NCI-H2196 treated with DMSO at 0.1 percent for 48 hours (cell line): ENCODE measurements at regions not wholly inside any gene's neighbourhood (a gene's known extent, or its start where the extent isn't known, plus 50 kb on each side); places are given as distances from the start of the nearest gene placed in this dataset.
A peak's percentile ranks its signal among the peaks of the same experiment; 100 is the strongest.

Experiments used
- DNase-seq: peaks from one replicate; lab custom pipeline; 2025; ENCODE audit not compliant: unreplicated experiment; lab: John Stamatoyannopoulos, UW

DNA sequence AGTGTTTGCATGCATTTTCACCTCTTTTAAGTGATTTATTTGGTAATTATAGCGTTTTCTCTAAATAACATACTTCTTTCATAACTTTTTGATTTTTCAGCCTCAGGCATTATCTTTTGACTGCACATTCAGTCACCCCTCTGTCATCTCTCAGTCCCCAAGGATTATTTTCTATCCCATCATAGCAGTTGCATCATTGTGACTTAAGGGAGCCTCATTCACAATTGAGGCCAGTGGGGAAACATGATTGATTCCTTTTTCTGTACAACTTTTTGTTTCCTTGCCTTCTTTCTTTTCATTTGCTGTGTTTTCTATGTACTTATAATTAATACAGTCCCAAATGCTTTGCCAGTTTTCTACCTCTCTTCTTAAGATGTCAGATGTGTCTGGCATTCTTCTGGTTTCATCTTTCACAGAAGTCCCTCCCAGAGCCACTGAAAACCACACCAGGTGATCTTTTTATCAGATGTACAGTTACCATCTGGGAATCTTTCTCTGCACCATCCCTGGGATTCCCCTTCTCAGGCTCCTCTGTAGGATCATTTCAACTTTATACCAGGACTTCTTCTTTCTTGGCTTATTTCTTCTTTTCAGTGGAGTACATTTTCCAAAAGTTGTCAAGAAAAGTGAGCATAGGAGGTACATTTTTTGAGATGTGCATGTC is 151.4 kb downstream of the RAP2B start:
- no peak for DNase-seq

DNA sequence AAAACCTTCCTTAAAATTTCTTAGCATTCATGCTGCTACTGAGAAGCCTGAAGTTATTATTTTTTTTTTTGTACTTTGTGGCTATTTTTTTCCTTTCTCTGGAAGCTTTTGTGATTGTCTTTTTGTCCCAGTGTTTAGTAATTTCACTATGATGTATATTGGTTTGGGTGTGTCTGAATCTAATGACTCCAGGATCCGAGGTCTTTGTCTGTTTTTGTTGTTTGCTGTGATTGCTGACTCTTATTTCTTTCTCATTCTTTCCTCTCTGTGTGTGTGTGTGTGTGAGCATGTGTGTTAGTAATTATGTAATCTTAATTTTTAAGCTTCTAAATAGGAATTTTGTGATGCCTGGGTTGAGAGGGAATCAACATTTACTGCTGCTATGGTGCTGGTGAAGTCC is 152.0 kb downstream of the RAP2B start:
- no peak for DNase-seq

DNA sequence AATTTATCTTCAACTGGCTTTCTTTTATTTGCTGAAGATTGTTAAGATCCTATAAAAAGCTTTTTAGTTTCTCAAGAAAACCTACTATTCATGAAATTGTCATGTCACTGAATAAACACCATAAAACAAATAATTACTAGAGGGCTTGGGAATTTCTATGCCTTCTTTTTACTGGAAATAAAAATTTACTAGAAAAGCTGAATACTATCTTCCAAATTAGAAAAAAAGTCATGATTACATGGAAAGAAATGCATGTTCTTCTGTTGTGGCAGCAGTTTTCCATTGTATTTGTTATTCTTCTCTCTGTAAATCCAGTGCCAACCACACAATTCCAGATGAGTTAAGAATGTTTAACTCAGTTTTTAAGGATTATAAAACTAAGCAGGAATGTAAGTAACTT is 153.8 kb downstream of the RAP2B start:
- DNase-seq, result no peak

DNA sequence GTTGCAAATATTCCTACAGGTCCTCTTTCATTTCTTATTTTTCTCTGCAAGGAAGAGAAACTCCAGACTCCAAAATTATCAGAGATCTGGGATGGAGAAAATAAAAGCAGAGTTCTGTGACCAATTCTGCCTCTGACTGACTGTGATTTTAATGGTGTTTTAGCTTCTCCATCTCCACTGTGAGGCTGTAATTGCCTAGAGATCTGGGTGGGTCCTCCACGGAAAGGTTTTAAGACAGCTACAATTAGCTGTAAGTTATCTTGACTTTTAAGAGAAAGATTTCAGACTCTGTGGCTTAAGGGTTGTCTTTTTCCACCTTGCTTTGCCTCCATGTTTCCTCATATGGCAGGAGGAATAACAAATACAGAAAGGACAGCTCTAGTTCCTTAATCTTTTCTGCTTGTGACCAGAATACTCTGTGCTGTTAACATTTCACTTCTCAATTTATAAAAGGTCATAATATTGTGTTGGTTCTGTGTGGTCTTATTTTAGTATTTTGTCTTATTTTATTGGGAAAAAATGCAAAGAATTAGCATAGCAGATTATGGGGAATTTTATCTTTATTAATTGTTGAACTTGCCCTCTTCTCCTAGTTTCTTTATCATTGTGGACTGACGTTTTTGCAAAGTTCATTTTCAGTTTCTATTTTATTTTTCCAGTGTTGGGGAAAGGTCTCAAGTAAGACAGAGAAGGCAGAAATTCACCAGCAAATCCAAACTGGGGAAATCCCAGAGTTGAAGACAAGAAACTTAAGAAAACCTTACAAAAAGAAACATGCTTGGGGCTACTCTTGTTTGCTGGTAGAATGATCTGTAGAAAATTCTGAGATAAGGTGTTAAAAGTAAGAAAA is 157.9 kb downstream of the RAP2B start:
- no peak for DNase-seq

DNA sequence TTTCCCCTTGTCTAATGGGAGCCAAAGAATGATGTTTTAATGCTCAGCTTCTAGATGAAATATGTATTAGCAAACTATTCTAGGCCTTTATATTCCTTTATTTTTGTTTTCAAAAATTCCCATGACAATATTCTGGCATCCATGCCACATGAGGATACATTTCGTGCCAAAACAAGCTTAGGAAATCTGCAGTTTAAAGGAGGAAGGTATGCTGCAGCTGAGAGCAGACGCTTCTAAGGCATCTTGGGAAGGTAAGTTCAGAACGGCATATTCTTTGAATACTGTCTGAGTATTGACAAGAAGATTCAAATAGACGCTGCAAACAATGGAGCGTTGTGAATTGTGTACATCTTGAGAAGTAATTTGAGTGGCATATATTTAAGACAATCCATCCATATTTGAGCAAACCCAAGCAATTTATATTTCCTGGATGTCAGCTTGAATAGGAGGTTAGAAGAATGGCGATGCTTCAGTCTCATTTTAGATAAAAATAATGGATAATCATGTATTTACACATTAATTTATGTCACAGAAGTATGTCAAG is 158.6 kb downstream of the RAP2B start:
- DNase-seq, result no peak

DNA sequence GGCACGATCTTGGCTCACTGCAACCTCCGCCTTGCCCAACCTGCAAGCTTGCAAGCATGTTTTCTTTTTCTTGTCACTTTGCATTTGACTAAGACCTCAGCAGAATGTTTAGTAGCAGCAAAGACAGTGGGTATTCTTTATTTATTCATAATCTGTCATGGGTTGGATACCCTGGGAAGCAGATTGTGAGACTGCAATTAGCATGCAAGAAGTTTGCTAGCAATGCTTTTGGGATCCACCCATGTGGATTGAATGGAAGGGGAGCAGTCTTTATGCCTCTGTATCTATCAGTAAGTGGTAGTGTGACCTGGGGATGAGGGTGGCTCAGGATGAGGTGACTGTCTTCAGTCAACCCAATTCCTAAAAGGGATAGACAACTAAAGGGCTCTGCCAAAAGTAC is 166.7 kb downstream of the RAP2B start:
- no peak for DNase-seq

GRCh38 chr3:153330901-153331300 is 168.9 kb downstream of the RAP2B start:
- DNase-seq, result no peak

DNA sequence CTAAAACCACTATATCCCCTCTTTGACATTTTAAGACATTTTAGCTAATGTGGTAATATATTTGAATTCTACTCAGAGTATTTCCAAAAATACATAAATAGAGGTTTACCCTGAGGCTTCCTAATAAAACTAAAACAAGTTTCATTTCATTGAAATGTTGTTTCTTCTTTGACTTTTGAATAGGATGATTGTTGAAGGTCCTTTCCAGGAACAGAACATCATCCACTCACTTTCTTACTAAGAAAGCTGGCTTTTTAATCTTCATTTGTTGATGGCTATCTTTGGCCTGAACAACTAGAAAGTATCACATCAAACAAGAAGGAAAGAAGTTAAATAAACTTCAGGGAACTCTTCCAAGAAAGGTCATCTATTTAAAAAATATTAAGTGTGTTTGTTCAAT is 169.7 kb downstream of the RAP2B start:
- no peak for DNase-seq

- DNase-seq, result no peak
These were observed 172.5 kb downstream of the RAP2B start for GRCh38 chr3:153334558-153334957.

DNA sequence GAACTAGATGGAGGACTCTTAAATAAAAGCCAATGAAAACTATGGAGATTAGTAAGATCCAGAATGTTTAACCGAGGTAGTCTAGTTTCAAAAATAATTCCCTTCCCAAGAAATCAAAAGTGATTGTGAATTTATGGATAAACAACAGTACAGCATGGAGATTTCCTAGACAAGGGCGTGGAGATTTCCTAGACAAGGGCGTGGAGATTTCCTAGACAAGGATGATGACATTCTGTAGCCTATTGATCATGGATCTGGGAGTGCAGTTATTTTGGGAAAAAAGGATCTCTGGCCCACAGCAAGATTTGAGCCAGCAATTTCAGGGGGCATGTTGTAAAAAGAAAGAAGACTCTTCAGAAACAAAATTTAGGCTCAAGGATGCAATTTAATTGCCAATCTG is 175.3 kb downstream of the RAP2B start:
- DNase-seq, result no peak

DNA sequence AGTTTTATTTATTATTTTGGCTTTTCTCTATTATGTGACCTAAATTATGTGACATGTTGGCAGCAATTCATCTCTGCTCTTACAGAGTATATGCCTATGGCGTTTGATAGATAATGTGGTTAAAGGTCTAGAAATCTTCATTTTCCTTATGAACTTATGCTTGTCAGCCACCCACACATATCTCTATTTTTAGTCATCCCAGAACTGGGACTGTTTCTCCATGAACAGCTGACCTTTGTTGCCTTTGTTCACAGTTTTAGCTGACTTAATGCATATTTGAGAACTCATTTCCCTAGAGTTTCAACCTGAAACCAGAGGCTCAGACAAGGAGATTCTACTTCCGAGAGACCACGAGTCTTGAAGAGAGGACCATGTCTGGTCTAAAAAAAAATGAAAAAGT is 176.5 kb downstream of the RAP2B start:
- DNase-seq, result no peak

DNA sequence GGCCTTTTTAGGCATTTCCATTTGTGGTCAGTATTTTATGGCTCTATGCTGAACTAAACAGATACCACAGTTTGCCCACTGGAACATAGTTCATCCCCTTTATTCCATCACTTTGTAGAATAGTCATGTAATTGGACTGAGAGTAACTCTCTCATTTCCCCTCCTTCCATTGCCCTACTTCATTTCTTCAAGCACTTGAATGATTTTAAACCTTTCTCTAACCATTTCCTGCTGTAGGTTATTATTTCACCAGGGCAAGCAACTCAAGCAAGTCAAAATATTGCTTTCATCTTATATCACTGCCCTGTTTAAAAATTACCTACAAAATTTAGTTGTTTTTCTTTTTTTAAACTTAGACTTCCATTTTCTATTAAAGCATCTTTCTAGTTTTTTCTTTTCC is 177.0 kb downstream of the RAP2B start:
- no peak for DNase-seq

- no peak for DNase-seq
These were observed 182.2 kb downstream of the RAP2B start for GRCh38 chr3:153343988-153344782.

GRCh38 chr3:153348457-153349107 is 186.6 kb downstream of the RAP2B start:
- no peak for DNase-seq

GRCh38 chr3:153349108-153349499 is 187.1 kb downstream of the RAP2B start:
- no peak for DNase-seq

GRCh38 chr3:153350420-153350819 is 188.4 kb downstream of the RAP2B start:
- no peak for DNase-seq

DNA sequence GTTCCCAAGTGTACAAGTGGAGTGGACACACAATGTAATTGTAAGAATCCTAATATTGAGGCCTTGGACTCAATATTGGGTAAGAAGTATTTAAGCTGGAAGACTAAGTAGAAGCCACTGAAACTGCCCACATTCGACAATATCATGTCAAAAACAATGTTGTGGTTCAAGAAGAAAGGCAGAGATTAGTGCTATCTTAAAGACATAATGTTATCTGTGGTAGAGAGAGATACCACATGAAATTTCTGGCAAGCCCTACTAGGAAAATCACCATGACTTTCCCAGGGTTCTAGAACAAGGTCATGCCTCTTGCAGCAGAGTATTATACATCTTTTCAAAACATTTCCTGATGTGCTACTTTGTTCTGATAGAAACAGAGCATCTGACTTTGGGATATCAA is 192.6 kb downstream of the RAP2B start:
- DNase-seq, result no peak

GRCh38 chr3:153355559-153355958 is 193.5 kb downstream of the RAP2B start:
- DNase-seq, result no peak

GRCh38 chr3:153356908-153357307 is 194.9 kb downstream of the RAP2B start:
- no peak for DNase-seq

GRCh38 chr3:153357436-153357835 is 195.4 kb downstream of the RAP2B start:
- DNase-seq, result peak; percentile 4
